GOT3 (cell line): ENCODE measurements at regions not wholly inside any gene's neighbourhood (a gene's known extent, or its start where the extent isn't known, plus 50 kb on each side); places are given as distances from the start of the nearest gene placed in this dataset.

ENCODE experiments used
- DNase-seq: peaks from one replicate; lab custom pipeline; 2025; ENCODE audit warnings: mixed read lengths; lab: John Stamatoyannopoulos, UW

GRCh38 chr9:116081435-116082115 lies 72.0 kb upstream of the PAPPA start:
- no peak for DNase-seq

- DNase-seq = no peak
Observed at GRCh38 chr9:116083837-116084236, 69.8 kb upstream of the PAPPA start.

- DNase-seq = no peak
Observed at GRCh38 chr9:116084497-116084896, 69.1 kb upstream of the PAPPA start.

GRCh38 chr9:116087246-116087645 lies 66.3 kb upstream of the PAPPA start:
- no peak for DNase-seq

- DNase-seq = no peak
Observed at GRCh38 chr9:116087751-116088194, 65.8 kb upstream of the PAPPA start.

- DNase-seq = no peak
Observed at GRCh38 chr9:116088396-116088795, 65.2 kb upstream of the PAPPA start.

GRCh38 chr9:116090030-116090770 lies 63.4 kb upstream of the PAPPA start:
- DNase-seq = no peak

GRCh38 chr9:116094846-116095245 lies 58.7 kb upstream of the PAPPA start:
- DNase-seq = no peak

GRCh38 chr9:116095403-116095802 lies 58.2 kb upstream of the PAPPA start:
- DNase-seq = no peak

- no peak for DNase-seq
Observed at GRCh38 chr9:116096046-116096445, 57.5 kb upstream of the PAPPA start.

- DNase-seq = no peak
Observed at GRCh38 chr9:116096853-116097252, 56.7 kb upstream of the PAPPA start.

GRCh38 chr9:116098476-116098875 lies 55.1 kb upstream of the PAPPA start:
- DNase-seq = no peak

GRCh38 chr9:116099821-116100220 lies 53.8 kb upstream of the PAPPA start:
- DNase-seq = no peak

- DNase-seq = no peak
Observed at GRCh38 chr9:116100711-116101121, 52.9 kb upstream of the PAPPA start.

- DNase-seq = no peak
Observed at GRCh38 chr9:116101516-116101915, 52.1 kb upstream of the PAPPA start.

- DNase-seq = no peak
Observed at GRCh38 chr9:116102596-116102995, 51.0 kb upstream of the PAPPA start.
